ENCODE measurements at regions not wholly inside any gene's neighbourhood (a gene's known extent, or its start where the extent isn't known, plus 50 kb on each side); places are given as distances from the start of the nearest gene placed in this dataset.
"Not testable (repeated sequence)": the region's sequence is repeated elsewhere in the genome, so short reads cannot be mapped to it uniquely, and the experiment has no call there.

DNA sequence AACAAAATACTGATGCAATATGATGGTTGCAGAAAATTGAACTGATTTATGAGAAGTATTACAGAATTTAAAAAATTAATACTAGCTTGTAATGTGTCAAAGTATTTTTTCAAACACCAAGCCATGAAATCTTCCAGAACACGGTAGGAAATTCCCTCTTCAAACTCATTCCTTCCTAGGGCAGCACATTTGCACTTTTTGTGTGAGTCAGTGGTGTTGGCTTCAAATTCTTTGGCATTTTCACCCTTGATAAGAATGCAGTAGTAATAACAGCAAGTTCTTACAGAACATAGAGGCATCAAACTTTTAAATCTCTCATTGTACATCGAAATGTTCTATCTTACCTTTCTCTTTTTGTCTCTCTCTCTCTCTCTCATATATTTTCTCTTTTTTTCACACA, 191.8 kb downstream of the CGGBP1 start:
- no peak for DNase-seq

DNA sequence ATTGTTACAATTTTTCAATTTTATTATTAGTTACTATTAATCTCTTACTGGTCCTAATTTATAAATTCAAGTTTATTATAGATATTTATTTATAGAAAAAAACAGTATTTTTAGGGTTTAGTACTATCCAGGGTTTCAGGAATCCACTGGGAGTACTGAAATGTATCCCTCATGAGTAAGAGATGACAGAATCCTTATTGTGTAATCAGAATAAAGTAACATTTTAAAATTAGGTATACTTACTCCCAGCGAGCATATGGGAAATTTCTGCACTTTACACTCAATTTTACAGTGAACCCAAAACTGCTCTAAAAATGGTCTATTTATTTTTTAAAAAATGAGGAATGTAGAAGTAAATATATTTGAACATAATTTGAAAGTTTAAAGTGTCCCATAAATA, 202.7 kb downstream of the CGGBP1 start:
- DNase-seq = no peak

DNA sequence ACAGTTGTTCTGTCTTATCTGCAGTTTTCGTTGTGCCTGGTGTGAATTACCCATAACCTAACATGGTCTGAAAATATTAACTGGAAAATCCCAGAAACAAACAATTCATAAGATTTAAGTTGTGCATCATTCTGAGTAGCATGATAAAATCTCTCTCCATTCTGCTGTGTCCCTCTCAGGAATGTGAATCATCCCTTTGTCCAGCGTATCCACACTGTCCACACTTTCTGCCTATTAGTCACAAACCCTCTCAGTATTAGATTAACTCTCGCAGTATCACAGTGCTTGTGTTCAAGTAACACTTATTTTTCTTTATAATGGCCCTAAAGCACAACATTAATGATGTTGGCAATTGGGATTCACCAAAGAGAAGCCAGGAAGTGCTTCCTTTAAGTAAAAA, 203.2 kb downstream of the CGGBP1 start:
- no peak for DNase-seq

DNA sequence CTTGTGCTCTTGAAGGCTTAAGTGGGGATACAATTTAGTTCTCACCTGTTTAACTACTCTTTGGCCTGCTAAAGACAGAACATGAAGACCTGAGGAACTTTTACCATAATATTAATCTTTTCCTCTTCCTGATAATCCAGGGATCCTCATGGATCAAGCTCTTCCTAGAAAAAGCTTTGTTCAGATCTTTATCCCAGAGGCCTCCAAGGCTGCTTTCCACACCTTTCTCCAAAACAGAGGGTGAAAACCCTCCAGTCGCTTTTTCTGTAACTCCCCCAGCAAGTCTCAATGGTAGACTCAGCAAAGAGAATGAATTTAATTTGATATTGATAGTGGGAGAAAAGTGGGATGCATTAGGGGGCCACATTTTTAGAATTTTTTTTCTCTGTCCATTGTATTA, 203.6 kb downstream of the CGGBP1 start:
- DNase-seq = no peak

DNA sequence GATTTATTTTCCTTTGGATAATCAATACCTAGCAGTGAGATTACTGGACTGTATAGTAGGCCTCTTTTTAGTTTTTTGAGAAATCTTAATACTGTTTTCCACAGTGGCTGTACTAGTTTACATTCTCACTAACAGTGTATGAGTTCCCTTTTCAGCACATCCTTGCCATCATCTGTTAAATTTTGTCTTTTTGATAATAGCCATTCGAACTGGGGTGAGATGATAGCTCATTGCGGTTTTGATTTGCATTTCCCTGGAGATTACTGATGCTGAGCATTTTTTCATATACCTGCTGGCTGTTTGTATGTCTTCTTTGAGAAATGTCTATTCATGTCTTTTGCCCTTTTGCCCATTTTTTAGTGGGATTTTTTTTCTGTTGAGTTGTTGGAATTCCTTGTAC, 210.8 kb downstream of the CGGBP1 start:
- no peak for DNase-seq

DNA sequence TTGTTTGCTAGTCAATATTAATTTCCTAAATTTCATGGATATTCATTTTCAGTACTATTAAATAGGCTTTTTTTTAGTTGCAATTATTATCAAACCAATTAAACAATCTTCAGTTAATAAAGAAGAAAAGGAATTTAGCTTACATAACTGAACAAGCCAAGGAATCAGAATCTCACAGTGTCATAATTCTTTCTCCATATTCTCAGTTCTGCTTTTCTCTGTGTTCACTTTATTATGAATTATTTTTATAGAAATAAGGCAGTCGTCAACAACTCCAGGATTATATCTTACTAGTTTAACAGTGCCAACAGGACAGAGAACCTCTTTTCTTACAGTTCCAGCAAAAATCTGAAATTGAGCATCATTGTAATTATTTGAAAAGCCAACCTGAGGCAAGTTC, 221.7 kb downstream of the CGGBP1 start:
- no peak for DNase-seq

DNA sequence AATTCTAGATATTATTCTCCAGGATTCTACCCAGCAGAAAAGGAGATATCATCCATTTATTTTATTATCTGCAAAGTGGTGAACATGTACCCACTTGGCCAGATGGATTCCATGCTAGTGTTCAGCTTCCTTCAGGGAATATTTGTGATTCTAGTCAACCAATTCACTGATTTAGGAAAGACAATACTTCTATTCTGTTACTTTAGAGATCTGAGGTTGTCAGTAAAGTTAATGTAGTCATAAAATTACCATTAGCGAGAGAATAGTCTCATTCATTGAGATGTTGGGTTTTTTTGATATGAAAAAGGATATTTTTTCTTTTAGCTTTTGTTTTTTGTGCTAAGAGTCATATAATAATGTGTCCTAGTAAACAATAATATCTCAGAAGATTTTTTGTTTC, 222.8 kb downstream of the CGGBP1 start:
- DNase-seq = no peak

DNA sequence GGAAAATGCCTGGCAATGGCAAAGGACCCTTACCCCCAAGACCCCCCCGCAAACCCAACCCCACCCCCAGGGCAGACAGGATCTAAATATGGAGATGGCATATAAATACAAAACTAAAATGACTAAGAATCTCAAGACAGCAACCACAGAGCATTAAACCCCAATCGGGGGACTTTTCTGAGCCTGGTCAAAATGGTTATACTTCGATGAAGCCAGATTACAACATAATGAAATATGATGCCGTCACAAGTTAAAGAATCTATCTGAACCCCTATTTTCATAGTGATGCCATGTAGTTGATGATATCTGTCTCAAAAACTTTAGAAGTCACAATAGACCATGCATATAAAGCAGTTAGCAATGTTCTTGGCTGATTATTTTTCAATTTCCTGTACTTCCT, 223.6 kb downstream of the CGGBP1 start:
- DNase-seq = no peak

DNA sequence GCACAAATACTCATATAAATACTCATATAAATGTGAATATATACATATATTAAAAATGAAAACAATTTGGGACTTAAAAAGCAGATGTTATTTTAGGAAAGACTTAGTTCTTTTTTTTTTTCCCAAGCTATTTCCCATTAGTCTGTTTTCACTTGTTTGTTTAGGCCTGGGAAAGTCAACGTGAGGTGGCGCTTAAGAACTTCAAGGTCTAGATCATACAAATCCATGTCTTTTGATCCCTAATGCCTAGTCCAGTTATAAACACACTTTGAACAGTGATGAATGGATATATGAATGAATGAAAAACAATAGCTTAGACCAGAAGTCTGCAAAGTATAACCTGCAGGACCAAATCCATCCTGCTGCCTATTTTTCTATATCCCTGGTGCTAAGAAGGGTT, 224.5 kb downstream of the CGGBP1 start:
- no peak for DNase-seq

DNA sequence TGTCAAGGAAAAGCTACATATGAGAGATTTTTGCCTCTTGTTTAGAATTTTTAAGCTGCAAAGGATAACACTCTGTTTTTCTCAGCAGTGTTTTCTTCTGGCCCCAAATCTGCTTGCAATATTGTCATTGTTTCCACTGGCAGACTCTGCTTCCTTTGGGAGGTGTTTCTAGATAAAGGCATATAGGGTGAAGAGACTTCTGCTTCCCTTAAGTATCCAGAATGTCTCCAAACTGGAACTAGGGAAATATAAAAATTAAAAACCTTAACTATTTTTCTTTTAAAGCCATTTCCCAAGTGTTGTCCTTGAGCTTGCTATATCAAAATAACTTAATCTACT, 225.8 kb downstream of the CGGBP1 start:
- no peak for DNase-seq

DNA sequence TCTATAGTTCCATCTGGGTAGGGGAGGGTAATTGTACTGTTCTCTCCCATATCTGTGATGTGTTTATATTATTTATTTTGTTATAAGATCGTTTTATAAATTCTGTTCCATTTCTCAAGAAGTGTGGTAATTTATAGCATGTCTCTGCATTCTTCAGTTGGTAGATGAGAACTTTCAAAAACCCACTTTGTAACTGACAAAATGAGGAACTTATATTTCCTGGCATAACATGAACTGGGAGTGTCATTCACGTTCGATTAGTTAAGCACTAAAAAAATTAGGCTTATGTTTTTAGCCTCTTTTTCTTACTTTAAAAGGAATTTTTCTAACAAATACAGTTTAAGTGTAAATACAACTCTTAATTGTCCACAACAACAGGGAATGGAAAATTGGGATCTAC, 230.8 kb downstream of the CGGBP1 start:
- no peak for DNase-seq

DNA sequence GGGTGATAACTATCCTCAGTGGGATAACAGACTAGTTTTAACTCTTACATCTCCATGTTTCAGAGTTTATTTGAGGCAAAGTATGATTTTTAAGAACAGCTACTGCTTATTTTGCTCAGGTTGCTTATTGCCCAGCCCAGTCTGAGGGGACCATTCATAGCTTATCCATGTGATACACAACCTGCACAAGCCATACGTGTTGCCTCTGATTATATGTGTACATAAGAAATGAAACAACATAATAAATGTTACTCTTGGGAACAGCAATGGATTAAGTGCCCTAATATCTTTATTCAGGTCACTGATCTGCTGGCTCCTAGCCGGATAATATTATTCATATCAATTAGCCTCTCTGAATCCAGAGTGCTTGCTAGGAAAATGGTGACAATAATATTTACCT, 236.2 kb downstream of the CGGBP1 start:
- no peak for DNase-seq

DNA sequence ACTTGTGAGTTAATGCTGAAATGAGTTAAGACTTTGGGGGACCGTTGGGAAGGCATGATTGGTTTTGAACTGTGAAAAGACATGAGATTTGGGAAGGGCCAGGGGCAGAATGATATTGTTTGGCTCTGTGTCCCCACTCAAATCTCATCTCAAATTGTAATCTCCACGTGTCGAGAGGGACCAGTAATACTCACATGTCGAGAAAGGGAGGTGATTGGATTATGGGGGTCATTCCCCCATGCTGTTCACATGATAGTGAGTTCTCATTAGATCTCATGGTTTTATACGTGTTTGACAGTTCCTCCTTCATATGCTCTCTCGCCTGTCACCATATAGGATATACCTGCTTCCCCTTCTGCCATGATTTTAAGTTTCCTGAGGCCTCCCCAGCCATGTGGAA, 245.3 kb downstream of the CGGBP1 start:
- not testable (repeated sequence) for DNase-seq

DNA sequence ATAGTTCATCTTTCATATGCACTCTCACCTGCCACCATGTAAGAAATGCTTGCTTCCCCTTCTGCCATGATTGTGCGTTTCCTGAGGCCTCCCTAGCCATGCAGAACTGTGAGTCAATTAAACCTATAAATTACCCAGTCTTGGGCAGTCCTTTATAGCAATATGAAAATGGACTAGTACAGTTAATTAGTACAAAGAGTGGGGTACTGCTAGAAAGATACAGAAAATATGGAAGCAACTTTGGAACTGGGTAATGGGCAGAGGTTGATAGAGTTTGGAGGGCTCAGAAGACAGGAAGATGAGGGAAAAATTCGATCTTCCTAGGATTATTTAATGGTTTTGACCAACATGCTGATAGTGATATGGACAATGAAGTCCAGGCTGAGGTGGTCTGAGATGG, 246.9 kb downstream of the CGGBP1 start:
- no peak for DNase-seq

DNA sequence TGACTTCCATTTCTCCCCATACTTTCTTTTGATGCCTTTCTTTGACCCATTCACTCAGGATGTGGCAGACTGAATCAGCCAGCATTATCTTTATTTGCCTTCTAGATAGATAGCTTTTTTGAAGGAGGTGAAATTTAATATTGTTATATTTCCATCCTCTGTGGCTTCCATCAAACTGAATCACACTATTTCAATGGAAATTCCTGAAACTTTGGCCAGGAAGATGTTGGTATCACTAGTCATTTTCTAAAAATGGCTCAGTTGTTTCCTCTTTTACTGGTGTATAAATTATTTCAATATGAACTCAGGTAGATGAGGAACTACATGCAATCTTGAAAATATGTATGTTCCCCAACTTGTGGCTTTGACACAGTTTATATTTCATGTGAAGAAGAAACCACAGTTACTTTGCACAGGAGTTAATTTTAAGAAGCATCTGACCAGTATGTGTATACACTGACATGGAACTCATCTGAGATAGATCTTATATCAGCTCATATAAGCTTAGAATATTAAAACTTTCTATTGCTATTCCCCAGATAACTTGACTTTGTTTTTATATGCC, 248.3 kb downstream of the CGGBP1 start:
- no peak for DNase-seq

DNA sequence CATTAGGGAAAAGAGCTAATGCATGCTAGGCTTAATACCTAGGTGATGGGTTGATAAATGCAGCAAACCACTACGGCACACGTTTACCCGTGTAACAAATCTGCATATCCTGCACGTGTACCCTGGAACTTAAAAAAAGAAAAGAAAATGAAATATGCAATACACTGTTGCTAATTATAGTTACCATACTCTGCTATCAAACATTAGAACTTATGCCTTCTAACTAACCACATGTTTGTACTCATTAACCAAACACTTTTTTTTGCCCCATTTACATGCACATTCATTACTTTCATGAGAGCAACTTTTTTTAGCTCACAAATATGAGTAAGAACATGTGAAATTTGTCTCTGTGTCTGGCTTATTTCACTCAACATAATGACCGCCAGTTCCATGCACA, 253.1 kb downstream of the CGGBP1 start:
- DNase-seq = no peak

DNA sequence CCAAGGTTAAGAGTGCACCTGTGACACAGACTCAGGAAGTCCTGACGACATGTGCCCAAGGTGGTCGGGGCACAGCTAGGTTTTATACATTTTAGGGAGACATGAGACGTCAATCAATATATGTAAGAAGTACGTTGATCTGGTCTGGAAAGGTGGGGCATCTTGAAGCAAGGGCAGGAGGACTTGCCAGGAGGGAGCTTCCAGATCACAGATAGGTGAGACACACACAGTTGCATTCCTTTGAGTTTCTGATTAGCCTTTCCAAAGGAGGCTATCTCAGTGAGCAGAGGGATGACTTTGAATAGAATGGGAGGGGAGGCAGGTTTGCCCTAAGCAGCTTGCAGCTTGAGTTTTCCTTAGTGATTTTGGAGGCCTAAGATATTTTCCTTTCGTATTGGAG, 257.4 kb downstream of the CGGBP1 start:
- DNase-seq = no peak

DNA sequence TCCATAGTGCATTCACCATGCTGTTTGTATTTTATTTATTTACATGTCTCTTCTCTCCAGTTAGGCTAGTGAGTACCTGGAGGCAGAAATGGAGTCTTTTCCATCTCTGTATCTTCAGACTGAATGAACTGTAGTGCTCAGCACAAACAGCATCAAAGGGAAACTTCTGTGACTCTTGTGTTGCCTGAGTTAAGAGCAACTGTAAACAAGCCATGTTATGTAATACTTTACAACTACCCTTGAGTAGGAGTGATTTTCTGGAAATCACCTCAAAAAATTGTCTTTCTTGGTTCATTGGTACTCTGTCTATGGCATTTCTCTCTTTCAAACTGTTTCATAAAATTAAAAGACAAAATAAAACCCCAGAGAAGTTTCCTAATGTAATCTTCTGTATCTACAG, 258.3 kb downstream of the CGGBP1 start:
- DNase-seq = no peak

DNA sequence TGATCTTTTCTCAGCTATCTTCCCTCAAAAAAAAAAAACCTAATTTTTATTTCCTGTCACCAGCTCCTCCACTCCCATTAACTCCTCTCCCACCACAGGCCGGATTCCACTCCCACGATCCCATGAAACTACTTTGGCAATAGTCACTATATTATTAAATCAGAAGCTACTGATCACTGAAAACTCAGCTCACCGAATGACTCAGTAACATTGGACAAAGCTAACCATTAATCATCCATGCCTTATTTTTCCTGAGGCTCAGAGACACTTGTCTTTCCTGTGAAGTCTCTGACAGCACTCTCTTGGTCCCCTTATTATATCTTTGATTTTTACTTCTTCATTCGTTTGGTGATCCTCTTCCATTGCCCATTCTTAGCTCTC, 260.2 kb downstream of the CGGBP1 start:
- no peak for DNase-seq

DNA sequence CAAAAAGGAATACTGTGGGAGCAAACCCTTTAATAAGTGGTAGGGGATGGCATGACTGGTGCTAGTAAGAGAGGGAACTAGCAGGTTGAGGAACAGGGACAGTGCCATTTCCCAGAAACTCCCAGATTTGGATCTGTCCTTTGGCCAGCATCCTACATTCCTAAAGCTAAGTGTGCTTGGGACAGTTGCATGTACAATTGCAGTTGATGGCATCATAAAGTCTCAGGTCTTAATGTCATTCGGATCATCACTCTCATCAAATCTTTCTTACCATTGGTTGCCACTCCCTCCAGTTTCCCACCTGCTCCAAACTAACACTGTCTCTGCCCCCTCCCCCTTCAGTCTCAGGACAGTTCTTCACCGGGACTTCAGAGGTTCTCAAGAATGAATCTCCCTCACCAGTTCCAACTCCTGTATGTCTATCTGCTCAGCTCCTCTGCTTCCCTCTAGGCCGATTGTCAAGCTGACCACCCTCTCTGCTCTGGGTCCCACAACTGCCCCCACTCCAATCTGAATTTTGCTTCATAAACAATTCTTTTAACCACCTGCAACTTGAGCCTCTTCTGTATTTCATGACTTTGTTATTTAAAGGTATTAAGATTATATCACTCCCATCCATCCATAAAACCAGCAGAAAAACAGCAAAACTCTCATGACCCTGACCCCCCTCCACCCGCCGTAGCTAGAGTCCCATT, 260.8 kb downstream of the CGGBP1 start:
- DNase-seq = no peak

DNA sequence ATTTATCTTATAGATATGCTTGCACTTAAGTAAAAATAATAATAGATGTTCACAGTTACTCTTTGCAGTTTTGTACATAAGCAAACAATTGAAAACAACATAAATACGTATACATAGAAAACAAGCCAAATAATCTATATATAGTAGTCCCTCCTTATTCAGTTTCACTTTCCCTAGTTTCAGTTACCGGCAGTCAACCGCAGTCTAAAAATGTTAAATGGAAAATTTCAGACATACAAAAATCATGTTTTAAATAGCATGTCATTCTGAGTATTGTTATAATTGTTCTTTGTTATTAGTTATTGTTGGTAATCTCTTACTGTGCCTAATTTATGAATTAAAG, 262.0 kb downstream of the CGGBP1 start:
- DNase-seq = no peak

DNA sequence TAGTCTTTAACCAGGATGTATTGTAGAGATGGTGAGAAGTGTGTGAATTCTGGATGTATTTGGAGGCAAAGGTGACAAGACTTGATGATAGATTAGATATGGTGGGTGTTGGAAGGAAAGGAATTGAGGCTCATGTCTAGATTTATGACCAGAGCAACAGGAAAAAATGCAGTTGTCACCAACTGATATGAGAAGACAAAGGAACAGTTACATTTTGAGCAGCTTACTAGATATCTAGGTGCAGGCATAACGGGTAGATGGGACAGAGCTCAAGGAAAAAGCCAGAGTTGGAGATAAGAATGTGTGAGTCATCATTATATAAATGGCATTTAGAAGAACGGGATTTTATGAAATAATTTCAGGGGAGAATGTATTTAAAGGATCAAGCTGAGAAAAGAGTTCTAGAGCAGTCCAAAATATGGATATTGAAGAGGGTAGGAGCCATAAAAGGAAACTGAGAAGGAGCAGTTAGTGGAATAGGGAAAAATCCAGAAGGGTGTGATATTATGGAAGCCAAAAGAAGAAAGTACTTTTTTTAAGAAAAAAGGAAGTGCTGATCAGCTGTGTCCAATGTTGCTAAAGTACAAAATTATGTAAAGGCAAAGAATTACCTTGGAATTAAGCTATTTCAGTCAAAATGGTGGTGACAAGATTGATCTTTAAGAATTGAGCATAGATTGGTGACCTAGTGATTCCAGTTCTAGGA, 262.5 kb downstream of the CGGBP1 start:
- no peak for DNase-seq

DNA sequence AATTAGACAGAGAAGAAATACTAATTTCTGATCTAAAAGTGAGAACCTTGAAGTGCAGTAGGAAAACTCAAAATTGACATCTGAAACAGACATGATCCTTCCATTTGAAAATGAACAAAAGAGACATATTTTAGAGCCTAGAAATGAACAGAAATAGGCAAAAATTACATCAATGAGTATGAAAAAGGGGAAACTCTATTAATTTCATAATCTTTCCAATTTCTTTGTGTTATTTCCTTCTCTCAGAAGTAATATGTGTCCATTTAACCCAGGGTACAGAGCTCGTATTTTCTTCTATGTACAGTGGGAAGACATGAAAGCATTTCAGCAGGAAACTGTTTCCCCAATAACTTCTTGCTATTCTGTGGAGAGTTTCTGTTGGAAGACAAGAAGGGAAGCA, 263.1 kb downstream of the CGGBP1 start:
- DNase-seq = no peak

DNA sequence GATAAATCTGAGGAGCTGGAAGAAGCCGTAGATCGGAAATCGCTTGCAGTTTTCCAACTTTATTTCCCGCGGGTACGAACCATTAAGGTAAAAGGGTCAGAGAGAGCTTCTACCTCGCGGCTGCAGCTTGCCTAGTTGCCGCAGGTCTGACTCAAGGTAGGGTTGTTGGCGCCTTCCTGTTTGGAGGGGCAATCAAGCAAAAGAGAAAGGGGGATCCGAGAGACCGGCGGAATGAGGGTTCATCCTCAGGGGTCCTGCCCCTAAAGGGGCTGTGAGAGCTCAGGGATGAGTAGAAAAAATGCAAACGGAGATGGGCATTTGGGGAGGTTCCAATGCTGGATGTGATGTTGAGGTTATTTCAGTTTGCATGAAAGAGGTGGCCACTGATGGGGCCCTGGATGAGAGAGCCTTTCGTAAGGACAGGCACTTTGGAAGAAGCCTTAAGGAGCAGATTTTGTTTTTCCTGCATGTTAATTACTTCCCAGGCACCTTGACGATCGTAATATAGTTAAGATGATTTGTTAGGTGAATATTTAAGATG, 265.4 kb downstream of the CGGBP1 start:
- DNase-seq = no peak

All from activated CD8-positive, alpha-beta memory T cell treated with anti-CD3 and anti-CD28 coated beads for 24 hours (primary cell).